C4-2B (cell line): ENCODE measurements at regions not wholly inside any gene's neighbourhood (a gene's known extent, or its start where the extent isn't known, plus 50 kb on each side); places are given as distances from the start of the nearest gene placed in this dataset.

ENCODE experiments used
- H3K27ac ChIP-seq: fragments of 450-650 bp; 2 replicates; pipeline ENCODE4 v1.5.1; 2017
- CTCF ChIP-seq: fragments of 450-650 bp; conservative IDR thresholded peaks from 2 replicates; pipeline ENCODE4 v1.5.1; 2017; ENCODE audit warnings: mild to moderate bottlenecking
- ZFX ChIP-seq: fragments of 450-650 bp; IDR thresholded peaks from 2 replicates; pipeline ENCODE4 v1.6.1; 2017

GRCh38 chr2:146158072-146158674 lies 1638.3 kb upstream of the ZEB2 start:
- H3K27ac ChIP-seq, result no peak overlapping the region
- TF ChIP-seq ZFX, result no peak
- no peak for TF ChIP-seq CTCF

DNA sequence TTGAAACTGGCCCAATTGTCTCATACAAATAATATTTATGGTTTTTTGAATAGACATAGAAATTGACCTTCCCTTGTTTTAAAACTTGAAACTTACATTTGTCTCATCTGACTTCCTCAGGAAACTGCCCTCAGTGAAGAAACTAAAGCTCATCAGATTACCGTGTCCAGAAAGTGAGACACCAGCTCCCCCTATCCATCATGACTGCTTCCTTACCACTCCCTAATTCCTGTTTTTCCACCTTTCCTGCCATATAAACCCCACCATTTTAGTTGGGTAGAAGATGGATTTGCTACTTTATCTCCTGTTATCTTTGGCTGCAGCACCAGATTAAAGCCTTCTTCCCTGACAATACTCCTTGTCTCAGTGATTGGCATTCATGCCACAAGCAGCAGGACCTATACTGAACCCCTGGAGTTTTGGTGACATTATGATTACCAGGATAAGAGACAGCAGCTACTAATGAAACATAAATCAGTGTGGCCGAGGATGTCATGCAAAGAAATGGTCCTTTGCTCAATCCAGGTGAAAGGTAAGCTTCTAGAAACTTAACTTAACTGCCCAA lies 1627.6 kb upstream of the ZEB2 start:
- TF ChIP-seq CTCF, result no peak
- no peak for TF ChIP-seq ZFX
- no peak overlapping the region for H3K27ac ChIP-seq

GRCh38 chr2:146143971-146144370 lies 1624.1 kb upstream of the ZEB2 start:
- no peak overlapping the region for H3K27ac ChIP-seq
- TF ChIP-seq ZFX, result no peak
- no peak for TF ChIP-seq CTCF

DNA sequence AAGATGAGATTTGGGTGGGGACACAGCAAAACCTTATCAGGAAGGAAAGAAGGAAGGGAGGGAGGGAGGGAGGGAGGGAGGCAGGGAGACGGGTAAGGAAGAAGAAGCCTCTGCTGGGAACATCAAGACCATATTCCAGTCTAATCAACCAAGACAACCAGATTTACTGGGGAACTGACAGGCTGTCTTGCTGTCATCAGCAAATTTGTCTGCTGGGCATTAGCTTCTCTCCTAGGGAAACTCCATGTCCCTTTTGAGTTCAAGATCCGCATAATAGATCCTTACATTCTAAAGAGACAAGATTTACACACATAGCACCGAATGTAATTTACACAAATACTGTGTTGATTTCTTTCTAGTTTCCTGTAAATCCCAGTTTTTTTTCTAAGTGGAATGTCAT lies 1618.9 kb upstream of the ZEB2 start:
- H3K27ac ChIP-seq, result no peak overlapping the region
- TF ChIP-seq ZFX (no peak), CTCF (no peak)

GRCh38 chr2:146135245-146135644 lies 1615.3 kb upstream of the ZEB2 start:
- no peak overlapping the region for H3K27ac ChIP-seq
- TF ChIP-seq CTCF, result no peak
- no peak for TF ChIP-seq ZFX

DNA sequence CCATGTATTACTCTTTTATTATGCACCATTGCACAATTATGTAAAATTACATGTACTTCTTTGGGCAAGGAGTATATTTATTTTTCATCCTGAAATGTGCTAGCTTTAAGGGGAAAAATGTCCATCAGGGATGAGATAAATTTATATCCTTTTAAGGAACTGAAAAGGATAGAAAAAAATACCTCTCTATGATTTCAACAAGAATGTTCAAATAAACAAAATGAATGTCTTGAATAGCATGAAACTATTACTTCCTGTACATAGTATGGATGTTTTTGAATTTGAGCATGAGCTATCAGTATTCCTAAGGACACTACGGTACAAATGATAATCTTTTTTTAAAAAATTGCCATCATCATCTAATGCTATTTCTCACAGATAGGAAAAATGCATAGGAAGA lies 1611.9 kb upstream of the ZEB2 start:
- no peak for TF ChIP-seq ZFX
- TF ChIP-seq CTCF, result no peak
- no peak overlapping the region for H3K27ac ChIP-seq

GRCh38 chr2:146131048-146131447 lies 1611.1 kb upstream of the ZEB2 start:
- no peak for TF ChIP-seq CTCF
- TF ChIP-seq ZFX, result no peak
- H3K27ac ChIP-seq, result no peak overlapping the region
